ENCODE measurements at regions not wholly inside any gene's neighbourhood (a gene's known extent, or its start where the extent isn't known, plus 50 kb on each side); places are given as distances from the start of the nearest gene placed in this dataset.

DNA sequence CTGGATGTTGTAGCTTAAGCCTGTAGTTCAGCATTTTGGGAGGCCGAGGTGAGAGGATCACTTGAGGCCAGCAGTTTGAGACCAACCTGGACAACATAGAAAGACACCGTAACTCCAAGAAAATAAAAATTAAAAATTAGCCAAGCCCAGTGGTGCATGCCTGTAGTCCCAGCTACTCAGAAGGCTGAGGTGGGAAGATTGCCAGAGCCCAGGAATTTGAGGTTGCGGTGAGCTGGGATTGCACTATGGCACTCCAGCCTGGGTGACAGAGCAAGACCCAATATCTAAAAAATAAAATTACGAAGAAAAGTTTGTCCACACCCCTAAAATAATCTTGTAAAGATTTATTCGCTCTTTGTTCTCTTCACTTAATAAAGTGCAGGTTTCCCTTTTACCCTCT is 951.0 kb downstream of the TYW1 start:
- ChIA-PET CTCF (no interaction called here), POLR2A (no interaction called here)
- no peaks in the 10 kb centered on the region for H3K4me1 ChIP-seq (ENCODE audit: control insufficient read depth, insufficient read depth, low read length)
- no peaks in the 10 kb centered on the region for H3K36me3 ChIP-seq (ENCODE audit: control insufficient read depth in 2 of 2, insufficient read depth in 1 of 2, low read length in 2 of 2)
- TF ChIP-seq ZNF521 (tag by site-specific recombination; IDR thresholded peaks at IDR 0.05) (no peak), MYNN (tag by site-specific recombination; IDR thresholded peaks at IDR 0.05; ENCODE audit: borderline replicate concordance) (no peak), ZNF558 (tag by site-specific recombination; IDR thresholded peaks at IDR 0.05) (no peak), ZNF2 (tag by site-specific recombination; IDR thresholded peaks at IDR 0.05) (no peak), ZSCAN23 (tag by site-specific recombination; IDR thresholded peaks at IDR 0.05) (no peak), ZSCAN16 (tag by site-specific recombination; IDR thresholded peaks at IDR 0.05) (no peak), ZNF747 (tag by site-specific recombination; IDR thresholded peaks at IDR 0.05) (no peak), ZNF16 (tag by site-specific recombination; IDR thresholded peaks at IDR 0.05; ENCODE audit: low read depth) (no peak), GLIS2 (tag by site-specific recombination; IDR thresholded peaks at IDR 0.05) (no peak)
- TF ChIP-seq, protein P1, sequence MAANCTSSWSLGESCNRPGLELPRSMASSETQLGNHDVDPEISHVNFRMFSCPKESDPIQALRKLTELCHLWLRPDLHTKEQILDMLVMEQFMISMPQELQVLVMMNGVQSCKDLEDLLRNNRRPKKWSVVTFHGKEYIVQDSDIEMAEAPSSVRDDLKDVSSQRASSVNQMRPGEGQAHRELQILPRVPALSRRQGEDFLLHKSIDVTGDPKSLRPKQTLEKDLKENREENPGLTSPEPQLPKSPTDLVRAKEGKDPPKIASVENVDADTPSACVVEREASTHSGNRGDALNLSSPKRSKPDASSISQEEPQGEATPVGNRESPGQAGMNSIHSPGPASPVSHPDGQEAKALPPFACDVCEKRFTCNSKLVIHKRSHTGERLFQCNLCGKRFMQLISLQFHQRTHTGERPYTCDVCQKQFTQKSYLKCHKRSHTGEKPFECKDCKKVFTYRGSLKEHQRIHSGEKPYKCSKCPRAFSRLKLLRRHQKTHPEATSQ (tag by site-specific recombination; IDR thresholded peaks at IDR 0.05), result no peak
- H3K27ac ChIP-seq (ENCODE audit: extremely low read depth, low read depth, low read length), result no peak overlapping the region
- H3K4me3 ChIP-seq (ENCODE audit: low read depth, low read length), result no peak overlapping the region
- no peaks in the 10 kb centered on the region for H3K9me3 ChIP-seq (ENCODE audit: control insufficient read depth, insufficient read depth, low read depth, low read length)

GRCh38 chr7:67950321-67951083 is 953.9 kb downstream of the TYW1 start:
- Histone ChIP-seq H3K9me3 (ENCODE audit: control insufficient read depth, insufficient read depth, low read depth, low read length) (no peaks in the 10 kb centered on the region), H3K36me3 (ENCODE audit: control insufficient read depth in 2 of 2, insufficient read depth in 1 of 2, low read length in 2 of 2) (no peaks in the 10 kb centered on the region), H3K4me1 (ENCODE audit: control insufficient read depth, insufficient read depth, low read length) (no peaks in the 10 kb centered on the region), H3K27ac (ENCODE audit: extremely low read depth, low read depth, low read length) (no peak overlapping the region), H3K4me3 (ENCODE audit: low read depth, low read length) (no peak overlapping the region)
- ChIA-PET POLR2A (no interaction called here), CTCF (no interaction called here)
- TF ChIP-seq, protein P2, sequence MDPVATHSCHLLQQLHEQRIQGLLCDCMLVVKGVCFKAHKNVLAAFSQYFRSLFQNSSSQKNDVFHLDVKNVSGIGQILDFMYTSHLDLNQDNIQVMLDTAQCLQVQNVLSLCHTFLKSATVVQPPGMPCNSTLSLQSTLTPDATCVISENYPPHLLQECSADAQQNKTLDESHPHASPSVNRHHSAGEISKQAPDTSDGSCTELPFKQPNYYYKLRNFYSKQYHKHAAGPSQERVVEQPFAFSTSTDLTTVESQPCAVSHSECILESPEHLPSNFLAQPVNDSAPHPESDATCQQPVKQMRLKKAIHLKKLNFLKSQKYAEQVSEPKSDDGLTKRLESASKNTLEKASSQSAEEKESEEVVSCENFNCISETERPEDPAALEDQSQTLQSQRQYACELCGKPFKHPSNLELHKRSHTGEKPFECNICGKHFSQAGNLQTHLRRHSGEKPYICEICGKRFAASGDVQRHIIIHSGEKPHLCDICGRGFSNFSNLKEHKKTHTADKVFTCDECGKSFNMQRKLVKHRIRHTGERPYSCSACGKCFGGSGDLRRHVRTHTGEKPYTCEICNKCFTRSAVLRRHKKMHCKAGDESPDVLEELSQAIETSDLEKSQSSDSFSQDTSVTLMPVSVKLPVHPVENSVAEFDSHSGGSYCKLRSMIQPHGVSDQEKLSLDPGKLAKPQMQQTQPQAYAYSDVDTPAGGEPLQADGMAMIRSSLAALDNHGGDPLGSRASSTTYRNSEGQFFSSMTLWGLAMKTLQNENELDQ (tag by site-specific recombination; IDR thresholded peaks at IDR 0.05; ENCODE audit: low read depth), result no peak
- TF ChIP-seq MEIS1 (CRISPR knock-in tag; IDR thresholded peaks at IDR 0.05; ENCODE audit: borderline replicate concordance) (no peak), ZNF280C (tag by site-specific recombination; IDR thresholded peaks at IDR 0.05) (no peak)

- no peaks in the 10 kb centered on the region for H3K9me3 ChIP-seq (ENCODE audit: control insufficient read depth, insufficient read depth, low read depth, low read length)
- TF ChIP-seq, protein P3, sequence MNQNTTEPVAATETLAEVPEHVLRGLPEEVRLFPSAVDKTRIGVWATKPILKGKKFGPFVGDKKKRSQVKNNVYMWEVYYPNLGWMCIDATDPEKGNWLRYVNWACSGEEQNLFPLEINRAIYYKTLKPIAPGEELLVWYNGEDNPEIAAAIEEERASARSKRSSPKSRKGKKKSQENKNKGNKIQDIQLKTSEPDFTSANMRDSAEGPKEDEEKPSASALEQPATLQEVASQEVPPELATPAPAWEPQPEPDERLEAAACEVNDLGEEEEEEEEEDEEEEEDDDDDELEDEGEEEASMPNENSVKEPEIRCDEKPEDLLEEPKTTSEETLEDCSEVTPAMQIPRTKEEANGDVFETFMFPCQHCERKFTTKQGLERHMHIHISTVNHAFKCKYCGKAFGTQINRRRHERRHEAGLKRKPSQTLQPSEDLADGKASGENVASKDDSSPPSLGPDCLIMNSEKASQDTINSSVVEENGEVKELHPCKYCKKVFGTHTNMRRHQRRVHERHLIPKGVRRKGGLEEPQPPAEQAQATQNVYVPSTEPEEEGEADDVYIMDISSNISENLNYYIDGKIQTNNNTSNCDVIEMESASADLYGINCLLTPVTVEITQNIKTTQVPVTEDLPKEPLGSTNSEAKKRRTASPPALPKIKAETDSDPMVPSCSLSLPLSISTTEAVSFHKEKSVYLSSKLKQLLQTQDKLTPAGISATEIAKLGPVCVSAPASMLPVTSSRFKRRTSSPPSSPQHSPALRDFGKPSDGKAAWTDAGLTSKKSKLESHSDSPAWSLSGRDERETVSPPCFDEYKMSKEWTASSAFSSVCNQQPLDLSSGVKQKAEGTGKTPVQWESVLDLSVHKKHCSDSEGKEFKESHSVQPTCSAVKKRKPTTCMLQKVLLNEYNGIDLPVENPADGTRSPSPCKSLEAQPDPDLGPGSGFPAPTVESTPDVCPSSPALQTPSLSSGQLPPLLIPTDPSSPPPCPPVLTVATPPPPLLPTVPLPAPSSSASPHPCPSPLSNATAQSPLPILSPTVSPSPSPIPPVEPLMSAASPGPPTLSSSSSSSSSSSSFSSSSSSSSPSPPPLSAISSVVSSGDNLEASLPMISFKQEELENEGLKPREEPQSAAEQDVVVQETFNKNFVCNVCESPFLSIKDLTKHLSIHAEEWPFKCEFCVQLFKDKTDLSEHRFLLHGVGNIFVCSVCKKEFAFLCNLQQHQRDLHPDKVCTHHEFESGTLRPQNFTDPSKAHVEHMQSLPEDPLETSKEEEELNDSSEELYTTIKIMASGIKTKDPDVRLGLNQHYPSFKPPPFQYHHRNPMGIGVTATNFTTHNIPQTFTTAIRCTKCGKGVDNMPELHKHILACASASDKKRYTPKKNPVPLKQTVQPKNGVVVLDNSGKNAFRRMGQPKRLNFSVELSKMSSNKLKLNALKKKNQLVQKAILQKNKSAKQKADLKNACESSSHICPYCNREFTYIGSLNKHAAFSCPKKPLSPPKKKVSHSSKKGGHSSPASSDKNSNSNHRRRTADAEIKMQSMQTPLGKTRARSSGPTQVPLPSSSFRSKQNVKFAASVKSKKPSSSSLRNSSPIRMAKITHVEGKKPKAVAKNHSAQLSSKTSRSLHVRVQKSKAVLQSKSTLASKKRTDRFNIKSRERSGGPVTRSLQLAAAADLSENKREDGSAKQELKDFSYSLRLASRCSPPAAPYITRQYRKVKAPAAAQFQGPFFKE (tag by site-specific recombination; IDR thresholded peaks at IDR 0.05; ENCODE audit: borderline replicate concordance), result no peak
- TF ChIP-seq ZNF548 (tag by site-specific recombination; IDR thresholded peaks at IDR 0.05) (no peak), ZNF521 (tag by site-specific recombination; IDR thresholded peaks at IDR 0.05) (no peak), ZNF112 (tag by site-specific recombination; IDR thresholded peaks at IDR 0.05) (no peak), ZNF423 (tag by site-specific recombination; IDR thresholded peaks at IDR 0.05) (no peak), YY2 (tag by site-specific recombination; IDR thresholded peaks at IDR 0.05) (no peak)
- POLR2A ChIA-PET, result no interaction called here
- H3K4me3 ChIP-seq (ENCODE audit: low read depth, low read length), result no peak overlapping the region
- no peaks in the 10 kb centered on the region for H3K4me1 ChIP-seq (ENCODE audit: control insufficient read depth, insufficient read depth, low read length)
- no peaks in the 10 kb centered on the region for H3K36me3 ChIP-seq (ENCODE audit: control insufficient read depth in 2 of 2, insufficient read depth in 1 of 2, low read length in 2 of 2)
- no peak overlapping the region for H3K27ac ChIP-seq (ENCODE audit: extremely low read depth, low read depth, low read length)
- CTCF ChIA-PET, result no interaction called here
These were observed 958.4 kb downstream of the TYW1 start for GRCh38 chr7:67955061-67955460.

Measured in HEK293 (cell line).